ENCODE measurements at regions not wholly inside any gene's neighbourhood (a gene's known extent, or its start where the extent isn't known, plus 50 kb on each side); places are given as distances from the start of the nearest gene placed in this dataset.

DNA sequence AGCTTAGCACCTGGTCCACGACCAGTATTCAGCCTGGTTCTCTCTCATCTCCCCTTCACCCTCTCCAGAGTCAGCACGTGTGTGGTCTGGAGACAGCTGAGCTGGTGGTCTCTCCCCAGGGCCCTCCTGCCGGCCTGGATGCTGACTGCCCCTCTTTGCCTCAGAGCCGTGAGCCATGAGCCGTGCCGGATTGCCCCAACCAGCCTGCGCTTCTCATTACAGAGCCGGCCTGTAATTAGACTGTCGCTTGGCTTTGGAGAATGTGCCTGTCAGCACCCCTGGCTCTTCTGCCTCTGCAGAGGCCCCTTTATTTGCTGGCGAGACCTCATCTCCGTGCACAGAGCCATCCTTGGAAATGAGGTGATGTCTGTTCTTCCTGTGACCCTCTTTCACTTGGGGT is 118.7 kb upstream of the BOD1 start:
- DNase-seq (ENCODE audit: extremely low read depth in 1 of 4, low spot score in 3 of 4): no peak
- peak overlapping the region in 1 of 2 experiments; percentile 73; a peak in 1 of 4 replicates for H3K9ac ChIP-seq (ENCODE audit: insufficient read depth in 1 of 2, low read depth in 2 of 2, low read length in 2 of 2)
- H3K79me2 ChIP-seq (ENCODE audit: control insufficient read depth, insufficient read depth, low read length): no peaks in the 10 kb centered on the region
- H3K27me3 ChIP-seq (ENCODE audit: control insufficient read depth in 2 of 2, insufficient read depth in 2 of 2, low read length in 2 of 2): no peaks in the 10 kb centered on the region
- no TSS peak for BruUV-seq (replicated peaks)
- in situ Hi-C loops (cut with MboI) (no loop called here), intact Hi-C loops (cut with micrococcal nuclease) (no loop called here)
- no peaks in the 10 kb centered on the region for H3K36me3 ChIP-seq (ENCODE audit: control insufficient read depth, insufficient read depth, low read length)
- no peak overlapping the region for H3K27ac ChIP-seq (ENCODE audit: extremely low read depth, low read depth, low read length)
- ChIA-PET POLR2A (interaction anchor here (1.1 kb wide), 1 partner anchor 9 kb away, joined by 3 read pairs; no protein-coding TSS in a partner anchor), CTCF (ENCODE audit: low intra/inter-chr PET ratio) (no interaction called here)
- ATAC-seq: no peak
- no peak overlapping the region for H3K4me3 ChIP-seq
- H3K4me2 ChIP-seq (ENCODE audit: insufficient read depth, low read length): no peak overlapping the region
- H3K9me1 ChIP-seq (ENCODE audit: control insufficient read depth, insufficient read depth, low read length): no peaks in the 10 kb centered on the region
- WGBS (ENCODE audit: insufficient coverage, low coverage, missing lambda C conversion rate): 65% methylated on average over 8 of the region's 11 CpGs
- peaks cover 12 to 15% of the 10 kb centered on the region in 2 experiments; a peak in 4 of 5 replicates for H3K4me1 ChIP-seq (replicated peaks in 1 of 2; ENCODE audit: control insufficient read depth in 2 of 2, insufficient read depth in 2 of 2, low read length in 2 of 2)
- no peak overlapping the region for H2AFZ ChIP-seq (ENCODE audit: low read depth, low read length)
- H4K20me1 ChIP-seq (replicated peaks; ENCODE audit: control insufficient read depth, insufficient read depth, low read length): no peaks in the 10 kb centered on the region
- no peaks in the 10 kb centered on the region for H3K9me3 ChIP-seq (replicated peaks; ENCODE audit: control insufficient read depth, insufficient read depth, low read depth, low read length)
- FAIRE-seq: no peak
- no peak for TF ChIP-seq NFIX (CRISPR knock-in tag; IDR thresholded peaks at IDR 0.05; ENCODE audit: low read depth)
- TF ChIP-seq, protein P1, sequence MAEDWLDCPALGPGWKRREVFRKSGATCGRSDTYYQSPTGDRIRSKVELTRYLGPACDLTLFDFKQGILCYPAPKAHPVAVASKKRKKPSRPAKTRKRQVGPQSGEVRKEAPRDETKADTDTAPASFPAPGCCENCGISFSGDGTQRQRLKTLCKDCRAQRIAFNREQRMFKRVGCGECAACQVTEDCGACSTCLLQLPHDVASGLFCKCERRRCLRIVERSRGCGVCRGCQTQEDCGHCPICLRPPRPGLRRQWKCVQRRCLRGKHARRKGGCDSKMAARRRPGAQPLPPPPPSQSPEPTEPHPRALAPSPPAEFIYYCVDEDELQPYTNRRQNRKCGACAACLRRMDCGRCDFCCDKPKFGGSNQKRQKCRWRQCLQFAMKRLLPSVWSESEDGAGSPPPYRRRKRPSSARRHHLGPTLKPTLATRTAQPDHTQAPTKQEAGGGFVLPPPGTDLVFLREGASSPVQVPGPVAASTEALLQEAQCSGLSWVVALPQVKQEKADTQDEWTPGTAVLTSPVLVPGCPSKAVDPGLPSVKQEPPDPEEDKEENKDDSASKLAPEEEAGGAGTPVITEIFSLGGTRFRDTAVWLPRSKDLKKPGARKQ (CRISPR knock-in tag; IDR thresholded peaks at IDR 0.05): no peak
- TF ChIP-seq ZNF507 (tag; conservative IDR thresholded peaks at IDR 0.05): no peak
- TF ChIP-seq MTA3 (IDR thresholded peaks at IDR 0.05; ENCODE audit: borderline replicate concordance): no peak
- TF ChIP-seq CHD4 (IDR thresholded peaks at IDR 0.05; ENCODE audit: insufficient read depth, insufficient replicate concordance, low read depth, low read length, poor library complexity, severe bottlenecking): no peak
- TF ChIP-seq, protein P2, sequence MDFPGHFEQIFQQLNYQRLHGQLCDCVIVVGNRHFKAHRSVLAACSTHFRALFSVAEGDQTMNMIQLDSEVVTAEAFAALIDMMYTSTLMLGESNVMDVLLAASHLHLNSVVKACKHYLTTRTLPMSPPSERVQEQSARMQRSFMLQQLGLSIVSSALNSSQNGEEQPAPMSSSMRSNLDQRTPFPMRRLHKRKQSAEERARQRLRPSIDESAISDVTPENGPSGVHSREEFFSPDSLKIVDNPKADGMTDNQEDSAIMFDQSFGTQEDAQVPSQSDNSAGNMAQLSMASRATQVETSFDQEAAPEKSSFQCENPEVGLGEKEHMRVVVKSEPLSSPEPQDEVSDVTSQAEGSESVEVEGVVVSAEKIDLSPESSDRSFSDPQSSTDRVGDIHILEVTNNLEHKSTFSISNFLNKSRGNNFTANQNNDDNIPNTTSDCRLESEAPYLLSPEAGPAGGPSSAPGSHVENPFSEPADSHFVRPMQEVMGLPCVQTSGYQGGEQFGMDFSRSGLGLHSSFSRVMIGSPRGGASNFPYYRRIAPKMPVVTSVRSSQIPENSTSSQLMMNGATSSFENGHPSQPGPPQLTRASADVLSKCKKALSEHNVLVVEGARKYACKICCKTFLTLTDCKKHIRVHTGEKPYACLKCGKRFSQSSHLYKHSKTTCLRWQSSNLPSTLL (IDR thresholded peaks at IDR 0.05): no peak
- TF ChIP-seq, protein P3, sequence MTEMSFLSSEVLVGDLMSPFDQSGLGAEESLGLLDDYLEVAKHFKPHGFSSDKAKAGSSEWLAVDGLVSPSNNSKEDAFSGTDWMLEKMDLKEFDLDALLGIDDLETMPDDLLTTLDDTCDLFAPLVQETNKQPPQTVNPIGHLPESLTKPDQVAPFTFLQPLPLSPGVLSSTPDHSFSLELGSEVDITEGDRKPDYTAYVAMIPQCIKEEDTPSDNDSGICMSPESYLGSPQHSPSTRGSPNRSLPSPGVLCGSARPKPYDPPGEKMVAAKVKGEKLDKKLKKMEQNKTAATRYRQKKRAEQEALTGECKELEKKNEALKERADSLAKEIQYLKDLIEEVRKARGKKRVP (CRISPR knock-in tag; IDR thresholded peaks at IDR 0.05): no peak
- TF ChIP-seq HEY1 (CRISPR knock-in tag; IDR thresholded peaks at IDR 0.05; ENCODE audit: borderline replicate concordance): no peak
- TF ChIP-seq BRF1 (IDR thresholded peaks at IDR 0.05; ENCODE audit: borderline replicate concordance, extremely low read depth, insufficient read length): no peak
- TF ChIP-seq, protein P4, sequence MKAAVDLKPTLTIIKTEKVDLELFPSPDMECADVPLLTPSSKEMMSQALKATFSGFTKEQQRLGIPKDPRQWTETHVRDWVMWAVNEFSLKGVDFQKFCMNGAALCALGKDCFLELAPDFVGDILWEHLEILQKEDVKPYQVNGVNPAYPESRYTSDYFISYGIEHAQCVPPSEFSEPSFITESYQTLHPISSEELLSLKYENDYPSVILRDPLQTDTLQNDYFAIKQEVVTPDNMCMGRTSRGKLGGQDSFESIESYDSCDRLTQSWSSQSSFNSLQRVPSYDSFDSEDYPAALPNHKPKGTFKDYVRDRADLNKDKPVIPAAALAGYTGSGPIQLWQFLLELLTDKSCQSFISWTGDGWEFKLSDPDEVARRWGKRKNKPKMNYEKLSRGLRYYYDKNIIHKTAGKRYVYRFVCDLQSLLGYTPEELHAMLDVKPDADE (conservative IDR thresholded peaks at IDR 0.05; ENCODE audit: control insufficient read depth, low read depth, low read length): no peak
- TF ChIP-seq ZNF24 (IDR thresholded peaks at IDR 0.05): no peak
- no peak for TF ChIP-seq ETS2 (tag; IDR thresholded peaks at IDR 0.05; ENCODE audit: borderline replicate concordance, poor library complexity, severe bottlenecking)
- TF ChIP-seq HNRNPLL (IDR thresholded peaks at IDR 0.05; ENCODE audit: low read depth, low read length, poor library complexity, severe bottlenecking): no peak
- no peak for TF ChIP-seq ZNF41 (CRISPR knock-in tag; conservative IDR thresholded peaks at IDR 0.05)
- no peak for TF ChIP-seq HDAC2 (IDR thresholded peaks at IDR 0.05)
- no peak for TF ChIP-seq ZNF316 (IDR thresholded peaks at IDR 0.05)
- TF ChIP-seq EHMT2 (IDR thresholded peaks at IDR 0.05): no peak
- no peak for TF ChIP-seq CBX1 (IDR thresholded peaks at IDR 0.05; ENCODE audit: low read depth)

Measured in K562 (cell line).